GM12878 (cell line): ENCODE measurements at regions not wholly inside any gene's neighbourhood (a gene's known extent, or its start where the extent isn't known, plus 50 kb on each side); places are given as distances from the start of the nearest gene placed in this dataset.

Source experiments
- BCL3 ChIP-seq: IDR thresholded peaks from 2 replicates; pipeline ENCODE4 v1.6.1; 2011; ENCODE audit warnings: borderline replicate concordance, low read depth, mild to moderate bottlenecking, moderate library complexity, low read length; ENCODE audit not compliant: insufficient read depth, poor library complexity, severe bottlenecking
- DPF2 ChIP-seq: fragments of 450-650 bp; IDR thresholded peaks from 2 replicates; pipeline ENCODE4 v1.6.1; 2017; ENCODE audit warnings: mild to moderate bottlenecking
- IKZF2 ChIP-seq, 2 experiments: fragments of 450-650 bp; IDR thresholded peaks; 2 replicates each; pipeline ENCODE4 v1.6.1; 2017; ENCODE audit warnings: mild to moderate bottlenecking in 2 of 2, moderate library complexity in 2 of 2
- IRF4 ChIP-seq: IDR thresholded peaks from 2 replicates; pipeline ENCODE4 v1.6.1; 2011; ENCODE audit warnings: low read depth, low read length
- NR2C2 ChIP-seq: IDR thresholded peaks from 2 replicates; pipeline ENCODE4 v1.6.1; 2011; ENCODE audit warnings: borderline replicate concordance, low read depth; ENCODE audit not compliant: control insufficient read depth, insufficient read length
- RAD21 ChIP-seq: IDR thresholded peaks from 2 replicates; pipeline ENCODE4 v1.6.1; 2011; ENCODE audit warnings: mild to moderate bottlenecking, low read depth, low read length, moderate library complexity; ENCODE audit not compliant: insufficient read depth
- RELB ChIP-seq: fragments of 450-650 bp; IDR thresholded peaks from 2 replicates; pipeline ENCODE4 v1.6.1; 2017; ENCODE audit warnings: low read depth, mild to moderate bottlenecking, moderate library complexity
- RUNX3 ChIP-seq: IDR thresholded peaks from 2 replicates; pipeline ENCODE4 v1.6.1; 2012; ENCODE audit warnings: low read length, inconsistent platforms
- SKIL ChIP-seq: fragments of 450-650 bp; IDR thresholded peaks from 2 replicates; pipeline ENCODE4 v1.6.1; 2017; ENCODE audit warnings: mild to moderate bottlenecking, low read depth, inconsistent platforms; ENCODE audit not compliant: poor library complexity, severe bottlenecking
- SMARCA5 ChIP-seq: fragments of 450-650 bp; IDR thresholded peaks from 2 replicates; pipeline ENCODE4 v1.6.1; 2017; ENCODE audit warnings: mild to moderate bottlenecking
- TCF3 ChIP-seq: IDR thresholded peaks from 2 replicates; pipeline ENCODE4 v1.6.1; 2012; ENCODE audit warnings: low read depth, mild to moderate bottlenecking, low read length, borderline replicate concordance; ENCODE audit not compliant: insufficient read depth
- YY1 ChIP-seq: IDR thresholded peaks from 2 replicates; pipeline ENCODE4 v1.6.1; 2011; ENCODE audit warnings: low read depth, mild to moderate bottlenecking, low read length

GRCh38 chr5:154575546-154576428 lies 97.8 kb upstream of the HAND1 start (continued):
- TF ChIP-seq RELB (0 out of 2 replicates have a peak, but pooled peaks have one; percentile 24), BCL3 (no peak), RUNX3 (peak; percentile 1; the same call in 1 of the 2 replicates), RAD21 (peak; percentile 74), DPF2 (peak; percentile 48; the same call in 1 of the 2 replicates), SKIL (peak; percentile 34), YY1 (peak; percentile 61; the same call in 1 of the 2 replicates), IKZF2 (IDR thresholded peaks at IDR 0.05) (peak; percentile 42 to 46; a peak in 2 of 4 replicates), IRF4 (peak; percentile 43; the same call in 1 of the 2 replicates), NR2C2 (no peak), TCF3 (no peak), SMARCA5 (peak; percentile 78; the same call in 1 of the 2 replicates)
